Prostate gland (tissue), 2 donors: ENCODE measurements at regions not wholly inside any gene's neighbourhood (a gene's known extent, or its start where the extent isn't known, plus 50 kb on each side); places are given as distances from the start of the nearest gene placed in this dataset.

Experiments
- DNase-seq: peaks from one replicate; pipeline ENCODE4 v3.0.0-alpha.2; 2019; ENCODE audit warnings: low spot score
- H3K27ac ChIP-seq, 2 donors: fragments of 200-600 bp; sonication (generic); 2 replicates each; pipeline ENCODE4 v1.5.1; 2017 to 2019
- H3K27me3 ChIP-seq: fragments of 200-600 bp; sonication (generic); replicated peaks from 2 replicates; pipeline ENCODE4 v1.5.1; 2019; ENCODE audit not compliant: insufficient read depth
- H3K36me3 ChIP-seq, 2 donors: fragments of 200-600 bp; sonication (generic); 1 replicate in 1 of 2; 2 replicates in 1 of 2; pipeline versions ENCODE4 v1.5.1 to v1.8.1; 2017 to 2019
- H3K4me1 ChIP-seq: fragments of 200-600 bp; sonication (generic); replicated peaks from 2 replicates; pipeline ENCODE4 v1.5.1; 2019
- H3K4me3 ChIP-seq, 2 donors: fragments of 200-600 bp; sonication (generic); 2 replicates each; pipeline ENCODE4 v1.5.1; 2017 to 2019
- H3K9me3 ChIP-seq: fragments of 200-600 bp; sonication (generic); 2 replicates; pipeline ENCODE4 v1.5.1; 2017
- CTCF ChIP-seq, 4 experiments: fragments of 200-600 bp in 2 of 4; fragments of 450-650 bp in 2 of 4; sonication (generic) in 2 of 4; IDR thresholded peaks; 1 replicate in 3 of 4; 2 replicates in 1 of 4; pipeline ENCODE4 v1.5.1; 2016 to 2019; ENCODE audit warnings: antibody characterized with exemption in 4 of 4, mild to moderate bottlenecking in 2 of 4, moderate library complexity in 2 of 4
- POLR2A ChIP-seq: fragments of 450-650 bp; IDR thresholded peaks from one replicate; pipeline ENCODE4 v1.6.1; 2016; ENCODE audit warnings: antibody characterized with exemption, mild to moderate bottlenecking
- POLR2AphosphoS5 ChIP-seq: sonication (generic); formaldehyde crosslinking; IDR thresholded peaks from one replicate; pipeline ENCODE4 v1.6.1; 2017; ENCODE audit warnings: antibody characterized with exemption
- WGBS: methylation state at CpG from one replicate; pipeline ENCODE4 v1.1.5; 2018; 5-methylcytosine and 5-hydroxymethylcytosine counted together
- intact Hi-C: fragments of 100-400 bp; cut with DNase I; formaldehyde crosslinking; loops from one replicate; pipeline ENCODE4 v1.14.2; 2022

- no peaks in the 10 kb centered on the region for H3K36me3 ChIP-seq
- WGBS, result 87% methylated on average over 2 of the region's 2 CpGs
- no peaks in the 10 kb centered on the region for H3K4me1 ChIP-seq
- no peak overlapping the region for H3K27ac ChIP-seq
- DNase-seq, result no peak
- intact Hi-C loops, result no loop called here
- H3K4me3 ChIP-seq, result no peak overlapping the region
- H3K27me3 ChIP-seq, result no peaks in the 10 kb centered on the region
- H3K9me3 ChIP-seq, result no peaks in the 10 kb centered on the region
- TF ChIP-seq POLR2A (no peak), CTCF (IDR thresholded peaks at IDR 0.05) (no peak), POLR2AphosphoS5 (no peak)
These were observed 162.7 kb upstream of the SGCD start for GRCh38 chr5:156164306-156164705.

GRCh38 chr5:156169495-156169894, 157.5 kb upstream of the SGCD start:
- no peak overlapping the region for H3K27ac ChIP-seq
- no peaks in the 10 kb centered on the region for H3K27me3 ChIP-seq
- no peak for TF ChIP-seq CTCF (IDR thresholded peaks at IDR 0.05)
- TF ChIP-seq POLR2A, result no peak
- no peak for TF ChIP-seq POLR2AphosphoS5
- intact Hi-C loops, result no loop called here
- WGBS, result 83% methylated on average over 1 of the region's 1 CpG
- no peaks in the 10 kb centered on the region for H3K4me1 ChIP-seq
- H3K4me3 ChIP-seq, result no peak overlapping the region
- no peak for DNase-seq
- no peaks in the 10 kb centered on the region for H3K9me3 ChIP-seq
- no peaks in the 10 kb centered on the region for H3K36me3 ChIP-seq

GRCh38 chr5:156170351-156170961, 156.5 kb upstream of the SGCD start:
- no peaks in the 10 kb centered on the region for H3K9me3 ChIP-seq
- no peaks in the 10 kb centered on the region for H3K4me1 ChIP-seq
- no peak overlapping the region for H3K4me3 ChIP-seq
- intact Hi-C loops, result no loop called here
- no peak for DNase-seq
- WGBS, result 88% methylated on average over 4 of the region's 4 CpGs
- TF ChIP-seq CTCF (IDR thresholded peaks at IDR 0.05) (no peak), POLR2AphosphoS5 (no peak), POLR2A (no peak)
- H3K27ac ChIP-seq, result no peak overlapping the region
- H3K36me3 ChIP-seq, result no peaks in the 10 kb centered on the region
- no peaks in the 10 kb centered on the region for H3K27me3 ChIP-seq

GRCh38 chr5:156174225-156174624, 152.7 kb upstream of the SGCD start:
- no peaks in the 10 kb centered on the region for H3K4me1 ChIP-seq
- no peaks in the 10 kb centered on the region for H3K27me3 ChIP-seq
- no peak for TF ChIP-seq POLR2A
- no peak for TF ChIP-seq CTCF (IDR thresholded peaks at IDR 0.05)
- TF ChIP-seq POLR2AphosphoS5, result no peak
- 50% methylated on average over 2 of the region's 2 CpGs for WGBS
- no peak overlapping the region for H3K27ac ChIP-seq
- DNase-seq, result no peak
- no peak overlapping the region for H3K4me3 ChIP-seq
- no peaks in the 10 kb centered on the region for H3K36me3 ChIP-seq
- H3K9me3 ChIP-seq, result no peaks in the 10 kb centered on the region
- intact Hi-C loops, result no loop called here

- no peak for TF ChIP-seq POLR2A
- no peak for TF ChIP-seq POLR2AphosphoS5
- no peak for TF ChIP-seq CTCF (IDR thresholded peaks at IDR 0.05)
These were observed 148.8 kb upstream of the SGCD start for GRCh38 chr5:156178117-156178516.

More at GRCh38 chr5:156178117-156178516, 148.8 kb upstream of the SGCD start:
- H3K36me3 ChIP-seq, result no peaks in the 10 kb centered on the region
- no peak for DNase-seq
- intact Hi-C loops, result no loop called here
- no peaks in the 10 kb centered on the region for H3K9me3 ChIP-seq
- H3K27ac ChIP-seq, result no peak overlapping the region
- no peaks in the 10 kb centered on the region for H3K4me1 ChIP-seq
- no peak overlapping the region for H3K4me3 ChIP-seq
- 78% methylated on average over 5 of the region's 5 CpGs for WGBS
- H3K27me3 ChIP-seq, result no peaks in the 10 kb centered on the region
